Vagina (tissue), 2 donors: ENCODE measurements at regions not wholly inside any gene's neighbourhood (a gene's known extent, or its start where the extent isn't known, plus 50 kb on each side); places are given as distances from the start of the nearest gene placed in this dataset.

Source experiments
- DNase-seq, 2 donors: peaks; one replicate each; pipeline ENCODE4 v3.0.0-alpha.2; 2017; ENCODE audit errors: extremely low spot score in 2 of 2
- H3K27ac ChIP-seq: fragments of 200-600 bp; sonication (generic); one replicate; pipeline ENCODE4 v1.5.1; 2019
- H3K27me3 ChIP-seq: fragments of 200-600 bp; sonication (generic); one replicate; pipeline ENCODE4 v1.5.1; 2019
- H3K36me3 ChIP-seq, 2 donors: fragments of 200-600 bp; sonication (generic); one replicate each; pipeline ENCODE4 v1.5.1; 2017 to 2019
- H3K4me1 ChIP-seq: fragments of 200-600 bp; sonication (generic); one replicate; pipeline ENCODE4 v1.5.1; 2019
- H3K4me3 ChIP-seq, 2 donors: fragments of 200-600 bp; sonication (generic); 1 replicate in 1 of 2; 2 replicates in 1 of 2; pipeline ENCODE4 v1.5.1; 2016 to 2019
- H3K9me3 ChIP-seq: fragments of 200-600 bp; sonication (generic); one replicate; pipeline ENCODE4 v1.5.1; 2019
- POLR2A ChIP-seq, 2 donors: fragments of 450-650 bp; IDR thresholded peaks; one replicate each; pipeline ENCODE4 v1.6.1; 2017; ENCODE audit warnings: antibody characterized with exemption in 2 of 2, mild to moderate bottlenecking in 2 of 2, moderate library complexity in 2 of 2
- POLR2AphosphoS5 ChIP-seq, 2 donors: sonication (generic); formaldehyde crosslinking; IDR thresholded peaks; one replicate each; pipeline ENCODE4 v1.9.0; 2017; ENCODE audit warnings: antibody characterized with exemption in 2 of 2, mild to moderate bottlenecking in 2 of 2, low read depth in 1 of 2; ENCODE audit not compliant: insufficient read depth in 1 of 2
- intact Hi-C: fragments of 100-400 bp; cut with DNase I; formaldehyde crosslinking; loops from one replicate; pipeline ENCODE4 v1.15.1; 2023
- TF ChIP-seq, protein P1 (sequence below), 3 experiments: fragments of 450-650 bp in 2 of 3; fragments of 200-600 bp in 1 of 3; sonication (generic) in 1 of 3; IDR thresholded peaks; one replicate each; pipeline ENCODE4 v1.5.1; 2017 to 2019; ENCODE audit warnings: antibody characterized with exemption in 3 of 3, mild to moderate bottlenecking in 2 of 3, moderate library complexity in 2 of 3

DNA sequence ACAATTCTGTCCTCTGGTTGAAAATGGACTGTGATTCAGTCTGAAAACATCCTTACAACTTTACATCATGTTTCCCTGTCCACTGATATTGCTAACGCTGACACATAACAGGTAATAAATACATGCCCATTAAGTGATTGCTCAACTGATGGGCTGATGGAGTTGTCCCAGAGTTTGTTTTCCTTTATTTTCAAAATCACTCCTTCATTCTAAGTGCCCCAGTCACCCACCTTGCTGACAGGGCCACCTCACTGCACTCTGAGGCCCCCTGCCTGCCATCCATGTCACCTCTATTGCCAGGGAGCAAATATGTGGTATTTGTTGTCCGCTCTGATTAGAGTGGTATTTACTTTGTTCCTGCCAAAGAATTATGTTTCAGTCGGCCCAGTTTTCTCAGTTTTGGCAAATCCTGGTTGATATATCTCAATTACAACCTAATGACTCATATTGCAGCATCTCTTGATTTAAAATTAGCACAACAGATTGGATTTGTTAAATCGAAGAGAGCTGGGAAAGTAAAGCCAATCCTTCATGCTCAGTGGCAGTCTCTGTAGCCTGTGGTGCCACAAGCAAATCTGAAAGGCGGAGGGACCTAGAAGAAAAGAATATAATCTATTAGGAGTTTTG lies 105.1 kb downstream of the RDH14 start:
- no peak for DNase-seq
- peak overlapping the region; percentile 24 for H3K27ac ChIP-seq

DNA sequence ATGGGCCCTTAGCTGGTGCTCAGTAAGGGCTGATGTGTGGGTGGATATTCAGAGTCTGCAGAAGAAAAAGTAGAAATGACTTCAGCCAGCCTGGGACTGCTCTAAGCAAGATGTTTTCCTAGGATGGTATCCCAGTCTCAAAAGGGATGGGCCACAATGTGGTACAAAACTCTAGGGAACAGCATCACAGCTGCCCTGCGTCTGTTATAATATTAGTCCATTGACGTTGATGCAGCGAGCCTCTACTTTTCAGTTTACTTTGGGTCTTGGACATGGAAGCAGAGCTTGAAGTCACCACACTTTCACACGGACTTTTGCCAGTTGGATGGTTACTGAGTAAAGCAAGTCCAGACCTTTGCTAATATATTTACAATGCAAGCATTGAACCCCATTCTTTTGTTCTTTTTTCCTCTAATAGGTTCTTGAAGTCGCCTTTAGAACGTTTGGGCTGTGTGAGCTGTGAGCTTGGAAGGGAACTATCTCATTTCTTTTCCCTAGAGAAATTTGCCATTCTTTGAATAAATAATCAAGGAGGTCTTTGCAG lies 105.7 kb downstream of the RDH14 start:
- Histone ChIP-seq H3K9me3 (no peaks in the 10 kb centered on the region), H3K4me1 (no peaks in the 10 kb centered on the region), H3K27ac (peak overlapping the region; percentile 24), H3K36me3 (no peaks in the 10 kb centered on the region), H3K27me3 (no peaks in the 10 kb centered on the region), H3K4me3 (no peak overlapping the region)
- no peak for DNase-seq
- intact Hi-C loops: no loop called here
- TF ChIP-seq POLR2AphosphoS5 (IDR thresholded peaks at IDR 0.05; ENCODE audit: insufficient read depth in 1 of 2, low read depth in 1 of 2) (no peak), POLR2A (IDR thresholded peaks at IDR 0.05) (no peak)
- TF ChIP-seq, protein P1, sequence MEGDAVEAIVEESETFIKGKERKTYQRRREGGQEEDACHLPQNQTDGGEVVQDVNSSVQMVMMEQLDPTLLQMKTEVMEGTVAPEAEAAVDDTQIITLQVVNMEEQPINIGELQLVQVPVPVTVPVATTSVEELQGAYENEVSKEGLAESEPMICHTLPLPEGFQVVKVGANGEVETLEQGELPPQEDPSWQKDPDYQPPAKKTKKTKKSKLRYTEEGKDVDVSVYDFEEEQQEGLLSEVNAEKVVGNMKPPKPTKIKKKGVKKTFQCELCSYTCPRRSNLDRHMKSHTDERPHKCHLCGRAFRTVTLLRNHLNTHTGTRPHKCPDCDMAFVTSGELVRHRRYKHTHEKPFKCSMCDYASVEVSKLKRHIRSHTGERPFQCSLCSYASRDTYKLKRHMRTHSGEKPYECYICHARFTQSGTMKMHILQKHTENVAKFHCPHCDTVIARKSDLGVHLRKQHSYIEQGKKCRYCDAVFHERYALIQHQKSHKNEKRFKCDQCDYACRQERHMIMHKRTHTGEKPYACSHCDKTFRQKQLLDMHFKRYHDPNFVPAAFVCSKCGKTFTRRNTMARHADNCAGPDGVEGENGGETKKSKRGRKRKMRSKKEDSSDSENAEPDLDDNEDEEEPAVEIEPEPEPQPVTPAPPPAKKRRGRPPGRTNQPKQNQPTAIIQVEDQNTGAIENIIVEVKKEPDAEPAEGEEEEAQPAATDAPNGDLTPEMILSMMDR (IDR thresholded peaks at IDR 0.05): no peak

More for the DNA sequence above, 105.1 kb downstream of the RDH14 start:
- Histone ChIP-seq H3K27me3 (no peaks in the 10 kb centered on the region), H3K36me3 (no peaks in the 10 kb centered on the region), H3K9me3 (no peaks in the 10 kb centered on the region), H3K4me1 (no peaks in the 10 kb centered on the region), H3K4me3 (no peak overlapping the region)
- intact Hi-C loops: no loop called here
- TF ChIP-seq POLR2AphosphoS5 (IDR thresholded peaks at IDR 0.05; ENCODE audit: insufficient read depth in 1 of 2, low read depth in 1 of 2): peak in 1 of 2 donors; percentile 28
- TF ChIP-seq, protein P1 (IDR thresholded peaks at IDR 0.05): no peak

DNA sequence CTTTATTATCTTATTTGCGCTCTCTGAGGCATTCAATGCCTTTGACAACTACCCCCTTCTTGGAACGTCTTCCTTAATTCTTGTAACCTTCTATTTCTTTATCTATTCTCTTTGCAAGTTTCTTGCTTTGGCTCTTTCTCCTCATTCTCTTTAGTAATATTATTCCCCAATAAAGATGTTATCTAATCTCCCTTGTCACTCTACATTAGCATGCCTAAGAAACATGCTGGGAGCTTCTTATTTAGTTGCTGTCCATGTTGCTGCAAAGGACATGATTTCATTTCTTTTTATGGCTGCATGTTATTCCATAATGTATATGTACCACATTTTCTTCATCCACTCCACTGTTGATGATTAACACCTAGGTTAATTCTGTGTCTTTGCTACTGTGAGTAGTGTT lies 113.7 kb downstream of the RDH14 start:
- no peak for DNase-seq
- Histone ChIP-seq H3K4me3 (no peak overlapping the region), H3K9me3 (no peaks in the 10 kb centered on the region), H3K27ac (no peak overlapping the region), H3K4me1 (peaks cover 8% of the 10 kb centered on the region), H3K36me3 (no peaks in the 10 kb centered on the region), H3K27me3 (no peaks in the 10 kb centered on the region)
- intact Hi-C loops: no loop called here
- TF ChIP-seq, protein P1 (IDR thresholded peaks at IDR 0.05): no peak
- TF ChIP-seq POLR2A (IDR thresholded peaks at IDR 0.05) (no peak), POLR2AphosphoS5 (IDR thresholded peaks at IDR 0.05; ENCODE audit: insufficient read depth in 1 of 2, low read depth in 1 of 2) (no peak)

DNA sequence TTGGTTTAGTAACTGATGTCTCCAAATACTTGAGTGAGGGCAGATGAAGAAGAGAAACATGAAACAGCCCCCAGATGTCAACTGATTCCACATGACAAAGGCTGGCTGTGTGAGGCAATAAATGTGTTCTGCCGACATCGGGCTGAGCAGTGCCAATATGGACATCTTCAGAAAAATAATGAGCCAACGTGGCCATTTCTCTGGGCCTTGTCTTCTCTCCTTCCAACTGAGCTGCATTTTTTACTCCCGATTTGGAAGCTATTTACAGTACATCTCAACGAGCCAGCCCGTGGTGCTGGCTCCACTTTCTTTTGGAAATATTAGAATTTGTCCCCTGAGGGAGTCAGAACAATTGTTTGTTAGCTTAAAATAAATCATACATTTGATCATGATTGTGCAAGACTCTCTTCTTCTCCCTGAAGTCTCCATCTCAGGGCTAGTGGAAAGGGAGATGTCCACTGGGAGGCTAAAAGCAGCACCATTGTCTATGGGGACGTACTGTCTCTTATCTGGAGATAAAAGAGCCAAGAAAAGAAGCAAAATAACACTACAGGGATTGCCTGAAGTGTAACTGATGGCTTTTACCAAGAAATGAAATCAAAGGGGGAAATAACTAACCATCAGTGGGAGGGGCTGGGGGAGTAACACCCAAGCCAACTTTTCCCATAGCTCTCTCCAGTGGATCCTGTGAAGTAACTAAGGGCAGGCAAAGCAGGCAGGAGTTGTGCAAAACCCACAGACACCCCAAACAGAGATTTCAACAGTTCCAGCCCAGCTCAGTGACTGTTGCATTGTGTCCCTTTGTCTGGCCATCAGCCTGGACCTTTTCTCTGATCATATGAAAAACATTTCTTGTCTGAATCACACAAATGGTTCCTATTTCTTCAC lies 114.8 kb downstream of the RDH14 start:
- Histone ChIP-seq H3K4me1 (peaks cover 8% of the 10 kb centered on the region), H3K9me3 (no peaks in the 10 kb centered on the region), H3K27me3 (no peaks in the 10 kb centered on the region), H3K27ac (no peak overlapping the region), H3K4me3 (no peak overlapping the region), H3K36me3 (no peaks in the 10 kb centered on the region)
- TF ChIP-seq, protein P1 (IDR thresholded peaks at IDR 0.05): no peak
- TF ChIP-seq POLR2AphosphoS5 (IDR thresholded peaks at IDR 0.05; ENCODE audit: insufficient read depth in 1 of 2, low read depth in 1 of 2) (no peak), POLR2A (IDR thresholded peaks at IDR 0.05) (no peak)
- DNase-seq: no peak
- intact Hi-C loops: no loop called here
